HFF-Myc (cell line): ENCODE measurements at regions not wholly inside any gene's neighbourhood (a gene's known extent, or its start where the extent isn't known, plus 50 kb on each side); places are given as distances from the start of the nearest gene placed in this dataset.

Experiments used
- DNase-seq: peaks from one replicate; pipeline ENCODE4 v3.0.0-alpha.2; 2011; ENCODE audit warnings: low read depth; ENCODE audit errors: extremely low read depth
- H3K4me3 ChIP-seq: replicated peaks from 2 replicates; pipeline ENCODE4 v1.5.1; 2011; ENCODE audit warnings: low read depth, mild to moderate bottlenecking, control low read depth, low read length
- TF ChIP-seq, protein P1 (sequence below): IDR thresholded peaks from 2 replicates; pipeline ENCODE4 v1.5.1; 2012; ENCODE audit warnings: mild to moderate bottlenecking, low read depth, low read length, control low read depth; ENCODE audit errors: missing control alignments

DNA sequence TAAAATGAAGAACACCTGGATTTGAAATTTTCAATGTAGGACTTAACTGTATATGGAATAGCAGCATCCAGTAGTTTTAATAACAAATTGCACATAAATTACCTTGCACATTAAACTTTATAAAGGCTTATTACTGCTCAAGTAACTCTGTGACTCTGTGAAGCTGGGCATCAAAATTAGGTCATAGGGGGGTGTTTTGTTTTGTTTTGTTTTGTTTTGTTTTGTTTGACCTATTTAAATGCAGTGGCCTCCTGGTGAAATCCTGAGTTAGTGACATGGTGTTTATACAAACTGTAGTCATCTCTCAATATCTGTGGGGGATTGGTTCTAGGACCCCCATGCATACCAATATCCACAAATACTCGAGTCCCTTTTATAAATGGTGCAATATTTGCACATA lies 51.9 kb upstream of the ADAD1 start:
- no peak overlapping the region for H3K4me3 ChIP-seq
- TF ChIP-seq, protein P1, sequence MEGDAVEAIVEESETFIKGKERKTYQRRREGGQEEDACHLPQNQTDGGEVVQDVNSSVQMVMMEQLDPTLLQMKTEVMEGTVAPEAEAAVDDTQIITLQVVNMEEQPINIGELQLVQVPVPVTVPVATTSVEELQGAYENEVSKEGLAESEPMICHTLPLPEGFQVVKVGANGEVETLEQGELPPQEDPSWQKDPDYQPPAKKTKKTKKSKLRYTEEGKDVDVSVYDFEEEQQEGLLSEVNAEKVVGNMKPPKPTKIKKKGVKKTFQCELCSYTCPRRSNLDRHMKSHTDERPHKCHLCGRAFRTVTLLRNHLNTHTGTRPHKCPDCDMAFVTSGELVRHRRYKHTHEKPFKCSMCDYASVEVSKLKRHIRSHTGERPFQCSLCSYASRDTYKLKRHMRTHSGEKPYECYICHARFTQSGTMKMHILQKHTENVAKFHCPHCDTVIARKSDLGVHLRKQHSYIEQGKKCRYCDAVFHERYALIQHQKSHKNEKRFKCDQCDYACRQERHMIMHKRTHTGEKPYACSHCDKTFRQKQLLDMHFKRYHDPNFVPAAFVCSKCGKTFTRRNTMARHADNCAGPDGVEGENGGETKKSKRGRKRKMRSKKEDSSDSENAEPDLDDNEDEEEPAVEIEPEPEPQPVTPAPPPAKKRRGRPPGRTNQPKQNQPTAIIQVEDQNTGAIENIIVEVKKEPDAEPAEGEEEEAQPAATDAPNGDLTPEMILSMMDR, result no peak
- DNase-seq, result no peak

DNA sequence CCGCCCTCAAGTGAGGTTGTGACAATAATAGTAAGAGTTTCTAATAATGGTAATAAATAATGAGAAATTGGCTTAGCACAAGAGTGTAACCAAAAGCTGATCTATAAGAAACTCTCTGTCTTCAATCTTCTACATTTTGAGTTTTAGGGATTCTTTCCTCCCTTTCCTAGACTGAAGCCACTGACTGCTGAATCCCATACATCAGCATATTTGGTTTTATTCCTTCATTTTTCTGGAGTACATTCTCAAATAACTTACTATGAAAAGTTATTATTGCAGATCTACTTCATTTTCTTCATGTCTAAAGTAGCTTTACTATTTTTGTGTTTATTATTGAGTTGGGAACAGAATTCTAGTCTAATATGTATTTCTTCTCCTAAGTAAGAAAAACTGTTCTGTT lies 49.9 kb upstream of the ADAD1 start:
- TF ChIP-seq, protein P1, result no peak
- DNase-seq, result no peak
- no peak overlapping the region for H3K4me3 ChIP-seq
